ENCODE measurements at regions not wholly inside any gene's neighbourhood (a gene's known extent, or its start where the extent isn't known, plus 50 kb on each side); places are given as distances from the start of the nearest gene placed in this dataset.

GRCh38 chr20:11832851-11833250 is 84.8 kb upstream of the BTBD3 start (continued):
- no peak for TF ChIP-seq SIN3A (conservative IDR thresholded peaks at IDR 0.05 in 1 of 2, IDR thresholded peaks at IDR 0.05 in 1 of 2; ENCODE audit: low read depth in 1 of 2, low read length in 2 of 2)
- no peak for TF ChIP-seq POLR2A (IDR thresholded peaks at IDR 0.05; ENCODE audit: control extremely low read depth in 1 of 2, low read depth in 2 of 2, low read length in 2 of 2)
- no peak for TF ChIP-seq TAF7 (optimal IDR thresholded peaks at IDR 0.05; ENCODE audit: borderline replicate concordance, low read depth, low read length)
- no peak for TF ChIP-seq USF2 (IDR thresholded peaks at IDR 0.05; ENCODE audit: low read length)
- no peak for TF ChIP-seq SAP30 (IDR thresholded peaks at IDR 0.05; ENCODE audit: insufficient read depth, insufficient replicate concordance, low read length)
- no peak for TF ChIP-seq HDAC2 (IDR thresholded peaks at IDR 0.05; ENCODE audit: borderline replicate concordance in 1 of 2, low read depth in 2 of 2, low read length in 2 of 2)
- no peak for TF ChIP-seq ASH2L (IDR thresholded peaks at IDR 0.05; ENCODE audit: low read length)
- no peak for TF ChIP-seq GTF2F1 (IDR thresholded peaks at IDR 0.05; ENCODE audit: borderline replicate concordance, low read depth, low read length)

All from H1 (cell line).